GM19035 (cell line): ENCODE measurements at regions not wholly inside any gene's neighbourhood (a gene's known extent, or its start where the extent isn't known, plus 50 kb on each side); places are given as distances from the start of the nearest gene placed in this dataset.

Experiments used
- ATAC-seq: cut with Tn5 transposase; IDR thresholded peaks from one replicate; pipeline ENCODE4 v1.9.1; 2021; ENCODE audit not compliant: unreplicated experiment

DNA sequence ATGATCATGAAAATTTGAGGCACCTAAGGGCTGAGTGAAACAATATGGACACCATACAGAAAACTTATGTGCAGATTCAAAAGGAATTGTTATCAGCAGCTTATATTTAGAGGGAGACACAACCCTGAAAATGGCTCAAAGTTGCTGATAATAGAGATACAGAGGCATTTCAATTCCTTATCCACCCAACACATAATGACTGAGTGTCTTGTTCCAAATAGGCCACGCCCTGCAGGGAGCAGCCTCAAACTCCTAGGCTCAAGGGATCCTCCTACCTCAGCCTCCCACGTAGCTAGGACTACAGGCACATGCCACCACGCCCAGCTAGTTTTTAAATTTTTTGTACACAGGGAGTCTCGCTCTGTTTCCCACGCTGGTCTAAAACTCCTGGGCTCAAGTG lies 79.0 kb downstream of the LBH start:
- no peak for ATAC-seq

DNA sequence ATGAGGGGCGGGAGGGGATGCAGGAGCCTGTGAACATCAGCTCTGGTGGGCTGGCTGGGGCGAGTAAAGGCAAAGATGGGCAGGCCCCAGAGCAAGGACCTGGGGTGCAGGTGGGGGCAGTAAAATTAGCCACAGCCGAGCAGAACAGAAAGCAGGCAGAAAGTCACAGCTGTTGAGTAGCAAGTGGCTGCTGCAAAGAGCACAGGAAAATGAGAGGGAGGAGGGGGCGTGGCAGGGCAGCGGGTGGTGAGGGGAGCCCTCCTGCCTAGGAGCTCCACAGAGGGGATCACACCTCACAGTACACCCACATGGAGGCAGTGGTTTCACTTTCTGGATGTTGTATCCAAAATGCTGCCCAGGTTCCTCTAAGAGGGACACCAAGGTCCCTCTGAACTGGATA lies 79.6 kb downstream of the LBH start:
- no peak for ATAC-seq

DNA sequence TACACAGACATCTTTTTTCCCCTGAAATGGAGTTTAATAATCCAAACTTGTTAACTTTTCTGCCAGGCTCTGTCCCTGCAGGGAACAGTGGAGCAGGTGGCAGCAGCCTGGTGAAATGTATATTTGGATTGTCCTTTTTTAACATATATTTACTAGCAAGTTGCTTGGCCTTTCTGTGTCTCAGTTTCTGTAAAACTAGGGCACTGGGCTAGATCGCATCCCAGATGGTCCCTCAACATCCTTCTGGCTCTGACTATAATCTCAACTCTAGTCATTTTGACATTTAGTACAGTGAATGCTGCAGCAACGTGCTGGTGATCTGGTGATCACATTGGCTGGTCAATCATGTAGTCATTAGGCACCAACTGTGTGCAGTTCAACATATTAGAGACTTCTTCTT lies 80.4 kb downstream of the LBH start:
- ATAC-seq = no peak

DNA sequence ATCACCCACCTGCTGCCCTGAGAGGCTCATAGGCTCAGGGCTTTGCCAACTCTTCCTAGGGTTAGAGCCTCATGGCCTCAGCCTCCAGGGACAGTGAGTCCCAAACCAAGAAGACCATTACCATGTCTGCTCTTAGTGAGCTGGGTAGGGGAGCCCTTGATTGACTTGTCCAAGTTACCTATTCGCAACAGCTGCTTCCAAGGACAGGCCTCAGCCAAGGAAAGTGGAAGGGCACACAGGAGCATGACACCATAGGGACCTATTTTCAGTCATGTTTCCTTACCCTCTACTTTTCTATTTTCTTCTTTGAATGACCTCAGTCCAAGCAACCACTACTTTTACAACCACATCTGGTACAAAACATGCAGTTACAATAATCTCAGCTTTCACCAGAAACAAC lies 81.6 kb downstream of the LBH start:
- no peak for ATAC-seq

DNA sequence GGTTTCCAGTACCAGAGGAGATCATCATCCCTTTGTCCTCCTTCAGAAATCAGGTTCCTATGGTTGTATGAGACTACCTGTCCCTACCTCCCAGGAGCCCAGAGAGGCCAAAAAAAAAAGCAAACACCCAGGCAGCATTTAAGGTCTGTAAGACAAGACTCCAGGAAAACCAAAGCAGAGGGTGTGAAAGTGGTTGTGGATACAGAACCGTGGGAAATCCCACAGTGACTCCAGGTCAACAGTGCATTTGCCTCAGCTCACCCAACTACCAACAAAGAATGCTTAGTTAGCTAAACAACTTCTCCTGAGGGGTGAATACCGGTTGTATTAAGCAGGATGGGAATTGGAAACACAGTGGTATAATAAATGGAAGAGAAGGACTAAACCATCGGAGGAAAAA lies 83.6 kb downstream of the LBH start:
- no peak for ATAC-seq

DNA sequence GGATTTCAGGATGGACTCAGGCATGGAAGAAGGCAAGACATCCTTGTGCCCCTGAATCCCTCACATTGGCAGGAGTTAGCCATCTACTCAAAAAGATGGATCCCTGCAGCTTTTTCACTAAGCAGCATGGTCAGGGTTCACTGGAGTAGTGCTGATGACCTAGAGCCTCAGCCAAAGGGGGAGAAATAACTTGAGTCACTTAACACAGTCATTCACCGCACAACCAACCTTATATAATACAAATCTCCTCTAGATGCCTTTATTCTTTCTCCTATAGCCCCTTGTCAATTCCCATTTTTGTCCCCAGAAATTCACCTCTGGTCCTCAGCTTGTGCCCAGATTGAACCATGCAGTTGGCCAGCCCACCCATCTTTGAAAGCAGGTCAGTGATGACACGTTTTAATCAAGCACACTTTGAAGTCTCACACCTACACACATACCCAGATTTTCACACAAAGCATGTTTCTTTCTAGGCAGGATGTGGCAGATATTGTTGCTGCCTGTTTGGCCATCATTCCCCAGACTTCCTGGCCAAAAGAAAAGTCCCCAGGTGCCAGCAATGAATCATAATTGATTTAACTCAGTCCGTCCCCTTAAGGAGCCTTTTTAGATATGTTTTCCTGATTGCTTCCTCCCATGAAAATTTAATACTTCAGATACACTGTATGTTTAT lies 84.2 kb downstream of the LBH start:
- no peak for ATAC-seq

DNA sequence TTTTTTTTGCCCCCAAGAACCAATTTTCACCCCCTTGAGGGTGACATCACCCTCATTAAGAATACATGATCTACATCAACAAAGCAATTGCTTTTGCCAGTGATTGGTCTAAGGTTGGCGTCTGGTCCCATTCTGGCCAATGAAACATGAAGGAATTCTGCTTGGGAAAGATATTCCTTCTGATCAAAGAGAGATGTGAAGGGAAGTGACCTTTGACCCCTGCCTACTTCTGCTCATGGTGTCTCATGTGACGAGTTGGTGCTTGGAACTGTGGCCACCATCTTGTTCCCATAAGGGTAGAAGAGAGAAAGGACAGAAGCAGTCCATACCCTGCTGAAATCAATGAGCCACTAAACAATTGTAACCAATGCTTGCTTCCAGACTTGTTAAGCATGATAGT lies 85.1 kb downstream of the LBH start:
- ATAC-seq = no peak

DNA sequence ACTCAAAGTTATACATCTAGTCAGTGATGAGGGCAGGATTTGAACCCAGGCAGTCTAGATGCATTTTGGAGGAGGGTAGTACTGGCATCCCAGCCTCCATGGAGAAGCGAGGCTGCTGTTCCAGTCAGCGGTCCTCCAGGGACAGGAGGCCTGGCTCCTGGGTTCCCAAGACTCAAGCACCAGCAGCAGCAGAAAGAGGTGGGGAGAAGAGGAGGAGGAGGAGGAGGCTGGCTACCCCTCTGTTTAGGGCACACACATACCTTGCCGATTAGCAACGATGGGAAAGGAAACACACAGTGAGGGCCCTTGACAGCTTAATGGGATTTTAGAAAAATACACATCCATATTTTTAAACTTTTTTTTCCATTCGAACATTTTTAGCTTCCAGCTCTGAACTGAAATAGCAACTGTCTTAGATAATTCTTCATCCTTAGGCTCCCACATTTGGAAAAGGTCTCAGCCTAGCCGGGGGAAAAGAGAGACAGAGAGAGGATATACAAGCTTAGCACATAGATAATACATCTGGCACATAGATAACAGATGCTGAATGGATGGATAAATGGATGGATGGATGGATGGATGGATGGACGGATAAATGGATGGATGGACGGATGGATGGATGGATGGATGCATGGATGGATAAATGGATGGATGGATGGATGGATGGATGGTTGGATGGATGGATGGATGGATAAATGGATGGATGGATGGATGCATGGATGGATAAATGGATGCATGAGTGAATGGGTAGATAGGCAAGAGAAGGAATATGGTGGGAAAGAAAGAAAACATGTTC lies 87.9 kb downstream of the LBH start:
- no peak for ATAC-seq

DNA sequence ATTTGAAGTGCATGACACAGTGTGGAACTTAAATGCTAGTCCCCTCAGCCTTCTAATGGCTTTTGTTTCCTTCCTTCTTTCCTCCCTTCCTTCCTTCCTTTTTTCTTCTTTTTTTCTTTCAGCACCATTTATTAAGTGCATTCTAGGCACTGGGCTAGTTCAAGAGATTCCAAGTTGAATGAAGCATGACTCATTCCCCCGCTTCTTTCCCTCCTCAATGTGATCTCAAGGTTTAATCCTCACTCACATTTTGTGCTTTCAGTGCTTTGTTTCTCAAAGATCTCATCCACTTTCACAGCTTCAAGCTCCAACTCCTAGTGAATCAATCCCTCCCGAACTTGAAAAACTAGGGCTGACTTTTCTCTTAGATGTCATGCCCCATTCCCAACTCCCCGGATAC lies 90.1 kb downstream of the LBH start:
- ATAC-seq = no peak

DNA sequence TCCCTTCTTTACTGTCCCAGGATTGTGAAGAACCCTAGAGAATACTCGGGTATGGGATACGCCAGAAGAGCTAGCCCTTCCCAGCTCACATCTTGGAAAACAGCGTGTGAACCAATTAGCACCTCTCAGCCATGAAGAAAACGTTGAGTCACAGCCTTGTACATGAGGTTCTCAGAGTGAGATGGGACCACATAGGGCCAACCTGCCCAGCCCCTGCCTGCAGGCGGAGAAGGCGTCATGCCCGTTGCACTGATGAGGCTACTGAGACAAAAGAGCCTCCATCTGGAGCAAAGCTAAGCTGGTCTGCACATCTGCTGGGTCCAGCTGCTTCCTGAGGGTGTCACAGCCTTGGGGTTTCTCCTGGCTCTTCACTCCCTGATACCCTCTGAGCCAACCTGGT lies 92.2 kb downstream of the LBH start:
- ATAC-seq = no peak

DNA sequence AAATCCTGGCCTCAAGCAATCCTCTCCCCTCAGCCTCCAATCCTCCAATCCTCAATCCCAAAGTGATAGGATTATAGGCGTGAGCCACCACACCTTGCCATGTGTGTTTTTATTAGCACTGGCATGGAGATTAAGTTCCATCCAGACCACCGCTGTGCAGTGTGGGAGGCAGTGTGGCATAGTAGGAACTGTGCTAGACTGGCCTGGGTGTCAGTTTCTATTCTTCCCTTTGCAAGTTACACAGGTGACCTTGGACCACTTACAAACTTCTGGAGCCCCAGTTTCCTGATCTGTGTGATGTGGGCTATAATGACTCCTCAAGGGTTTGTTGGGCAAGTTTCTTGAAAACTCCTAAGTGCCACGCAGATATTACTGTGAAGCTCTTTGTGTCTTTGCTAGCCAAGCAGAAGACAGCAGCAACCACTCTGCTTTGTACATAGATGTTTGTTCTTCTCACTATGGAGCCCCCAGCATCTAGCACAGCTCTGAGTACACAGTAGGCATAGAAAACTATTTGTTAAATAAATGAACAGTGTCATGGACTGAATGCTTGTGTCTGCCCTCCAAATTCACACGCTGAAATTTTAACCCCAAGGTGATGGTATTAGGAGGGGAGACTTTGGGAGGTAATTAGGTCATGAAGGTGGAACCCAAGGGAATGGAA lies 93.0 kb downstream of the LBH start:
- no peak for ATAC-seq

DNA sequence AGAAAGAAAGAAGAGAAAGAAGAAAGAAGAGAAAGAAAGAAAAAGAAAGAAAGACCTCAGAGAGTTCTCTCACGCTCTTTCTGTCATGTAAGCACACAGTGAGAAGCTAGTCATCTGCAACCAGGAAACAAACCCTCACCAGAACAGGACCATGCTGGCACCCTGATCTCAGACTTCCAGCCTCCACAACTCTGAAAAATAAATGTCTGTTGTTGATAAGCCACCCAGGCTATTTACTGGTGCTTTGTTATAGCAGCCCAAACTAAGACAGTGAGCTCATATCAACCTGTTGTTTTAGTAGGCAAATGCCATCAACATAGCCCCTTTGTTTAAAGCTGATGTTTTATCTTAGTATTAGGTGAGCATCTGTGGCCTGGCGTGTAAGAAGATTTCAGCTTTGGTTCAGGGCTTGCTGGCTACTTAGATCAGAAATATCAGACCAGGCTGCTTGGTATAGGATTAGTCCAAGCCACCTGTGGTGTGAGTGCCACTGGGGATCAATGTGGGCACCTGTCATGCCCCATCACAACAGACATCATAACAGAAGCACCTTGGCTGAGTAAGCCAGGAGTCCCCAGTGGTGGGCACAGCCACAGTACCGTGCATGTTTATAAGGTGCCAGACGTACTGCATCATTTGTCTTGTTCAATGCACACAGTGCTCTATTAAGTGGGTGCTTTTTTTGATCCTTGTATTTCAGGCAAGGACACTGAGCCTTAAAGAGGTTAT lies 94.4 kb downstream of the LBH start:
- ATAC-seq = no peak

DNA sequence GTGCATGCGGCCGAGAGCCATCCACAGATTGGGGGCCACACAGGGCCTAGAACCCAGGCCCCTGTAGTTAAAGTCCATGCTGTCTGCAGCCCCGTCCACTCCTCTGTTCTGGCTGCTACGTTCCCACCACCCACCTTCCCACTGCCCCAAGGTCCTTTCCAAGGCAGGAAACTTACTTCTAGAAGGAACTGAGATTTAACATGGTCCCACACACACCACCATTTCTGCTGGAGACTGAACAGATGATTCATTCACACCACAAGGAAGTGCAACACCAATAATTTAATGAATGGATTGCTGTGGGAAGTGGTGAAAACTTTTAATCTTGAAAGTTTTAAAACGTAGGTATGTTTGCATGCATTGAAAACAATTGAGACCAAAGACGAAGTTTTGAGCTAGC lies 95.2 kb downstream of the LBH start:
- no peak for ATAC-seq

DNA sequence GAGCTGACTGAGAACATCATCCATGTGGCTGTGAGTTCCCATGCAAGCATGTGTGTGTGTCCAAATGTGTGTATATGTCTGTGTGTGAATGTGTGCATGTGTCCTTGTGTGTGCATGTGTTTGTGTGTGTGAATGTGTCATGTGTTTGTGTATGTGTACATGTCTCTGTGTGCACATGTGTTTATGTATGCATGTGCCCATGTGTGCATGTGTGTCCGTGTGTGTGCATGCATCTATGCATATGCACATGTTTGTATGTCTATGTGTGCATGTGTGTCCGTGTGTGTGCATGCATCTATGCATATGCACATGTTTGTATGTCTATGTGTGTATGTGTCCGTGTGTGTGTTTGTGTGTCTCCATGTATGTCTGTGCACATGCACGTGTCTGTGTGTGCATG lies 99.7 kb downstream of the LBH start:
- ATAC-seq = no peak

DNA sequence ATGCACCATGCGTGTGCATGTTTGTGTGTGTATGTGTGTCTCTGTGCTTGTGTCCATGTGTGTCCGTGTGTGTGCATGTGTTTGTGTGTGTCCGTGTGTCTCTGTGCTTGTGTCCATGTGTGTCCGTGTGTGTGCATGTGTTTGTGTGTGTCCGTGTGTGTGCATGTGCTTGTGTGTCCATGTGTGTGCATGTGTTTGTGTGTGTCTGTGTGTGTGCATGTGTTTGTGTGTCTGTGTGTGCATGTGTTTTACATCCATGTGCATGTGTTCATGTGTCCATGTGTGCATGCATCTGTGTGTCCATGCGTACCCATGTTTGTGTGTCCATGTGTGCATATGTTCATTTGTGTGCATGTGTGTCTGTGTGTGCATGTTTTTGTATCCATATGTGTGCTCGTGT lies 100.5 kb downstream of the LBH start:
- ATAC-seq = no peak

DNA sequence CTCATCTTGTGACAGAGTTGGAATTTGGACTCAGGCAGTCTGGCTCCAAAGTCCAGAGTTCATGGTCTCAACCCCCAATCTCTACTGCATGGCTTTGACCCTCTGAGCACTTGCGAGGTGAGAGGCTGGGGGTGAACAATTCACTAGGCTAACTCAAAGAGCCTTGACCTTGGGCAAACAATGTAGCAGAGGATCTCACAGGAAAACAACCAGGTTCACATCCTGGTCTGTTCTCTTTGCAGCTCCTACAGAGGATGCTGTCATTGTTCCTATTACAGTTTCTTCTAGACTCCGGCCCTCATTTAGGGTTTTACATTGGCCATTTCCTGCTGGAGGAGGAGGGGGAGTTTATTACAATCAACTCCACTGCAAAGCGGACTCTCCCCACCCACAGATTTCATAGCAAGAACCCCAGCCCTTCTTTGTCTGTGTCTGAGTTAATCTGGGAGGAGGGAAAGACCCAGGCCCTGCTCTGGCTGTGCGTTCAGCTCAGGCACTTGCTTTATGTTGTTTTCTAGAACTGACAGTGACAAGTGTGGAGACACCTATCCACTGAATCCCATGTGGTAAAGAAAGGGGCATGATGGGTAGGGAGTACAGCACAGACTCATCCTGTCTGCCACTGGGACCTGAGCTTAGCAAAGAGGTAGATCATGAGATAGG lies 101.6 kb downstream of the LBH start:
- ATAC-seq = no peak

DNA sequence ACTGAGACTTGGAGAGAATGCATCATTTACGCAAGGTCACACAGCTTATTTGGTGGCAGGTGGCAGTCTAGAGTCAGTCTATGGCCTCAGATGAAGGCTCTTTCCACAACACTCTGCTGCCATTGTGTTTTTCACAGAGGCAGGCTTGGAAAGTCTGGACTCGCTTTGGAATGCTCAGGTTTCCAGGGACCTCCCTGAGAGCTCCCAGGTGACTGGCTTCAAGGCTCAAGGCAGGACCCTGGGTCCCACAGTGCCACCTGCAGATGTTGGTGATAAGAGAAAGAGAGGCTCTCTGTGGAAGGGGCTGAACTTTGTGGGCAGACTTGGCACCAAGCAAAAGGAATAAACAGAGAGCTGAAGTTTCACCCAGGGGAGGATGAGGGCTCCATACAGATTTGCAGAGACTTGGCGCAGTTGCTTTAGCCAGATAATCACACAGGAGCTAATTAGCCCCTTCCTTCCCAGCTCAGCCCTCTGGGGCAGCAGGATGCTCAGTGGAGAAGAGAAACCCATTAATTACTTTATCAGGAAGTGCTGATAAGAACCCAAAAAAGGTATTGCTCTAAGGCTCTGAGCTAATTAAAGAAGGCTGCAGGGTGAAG lies 103.5 kb downstream of the LBH start:
- ATAC-seq = no peak

DNA sequence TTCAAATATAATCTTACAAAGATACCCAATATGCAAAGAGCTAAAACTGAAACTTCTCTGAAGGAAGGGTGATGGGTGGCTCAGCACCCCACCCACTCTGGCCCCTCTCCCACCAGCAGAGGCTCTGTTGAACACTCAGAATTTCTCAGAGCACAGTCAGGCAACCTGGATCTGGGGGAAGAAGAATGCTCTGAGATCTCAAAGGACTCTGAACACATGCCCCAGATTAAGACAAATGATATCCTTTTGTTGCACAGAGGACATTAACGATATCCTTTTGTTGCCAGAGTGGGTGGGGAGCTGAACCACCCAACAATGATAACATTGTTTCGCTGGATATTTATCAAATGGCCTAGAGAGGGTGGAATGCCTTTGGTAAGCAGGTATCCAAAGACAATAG lies 104.8 kb downstream of the LBH start:
- ATAC-seq = no peak

DNA sequence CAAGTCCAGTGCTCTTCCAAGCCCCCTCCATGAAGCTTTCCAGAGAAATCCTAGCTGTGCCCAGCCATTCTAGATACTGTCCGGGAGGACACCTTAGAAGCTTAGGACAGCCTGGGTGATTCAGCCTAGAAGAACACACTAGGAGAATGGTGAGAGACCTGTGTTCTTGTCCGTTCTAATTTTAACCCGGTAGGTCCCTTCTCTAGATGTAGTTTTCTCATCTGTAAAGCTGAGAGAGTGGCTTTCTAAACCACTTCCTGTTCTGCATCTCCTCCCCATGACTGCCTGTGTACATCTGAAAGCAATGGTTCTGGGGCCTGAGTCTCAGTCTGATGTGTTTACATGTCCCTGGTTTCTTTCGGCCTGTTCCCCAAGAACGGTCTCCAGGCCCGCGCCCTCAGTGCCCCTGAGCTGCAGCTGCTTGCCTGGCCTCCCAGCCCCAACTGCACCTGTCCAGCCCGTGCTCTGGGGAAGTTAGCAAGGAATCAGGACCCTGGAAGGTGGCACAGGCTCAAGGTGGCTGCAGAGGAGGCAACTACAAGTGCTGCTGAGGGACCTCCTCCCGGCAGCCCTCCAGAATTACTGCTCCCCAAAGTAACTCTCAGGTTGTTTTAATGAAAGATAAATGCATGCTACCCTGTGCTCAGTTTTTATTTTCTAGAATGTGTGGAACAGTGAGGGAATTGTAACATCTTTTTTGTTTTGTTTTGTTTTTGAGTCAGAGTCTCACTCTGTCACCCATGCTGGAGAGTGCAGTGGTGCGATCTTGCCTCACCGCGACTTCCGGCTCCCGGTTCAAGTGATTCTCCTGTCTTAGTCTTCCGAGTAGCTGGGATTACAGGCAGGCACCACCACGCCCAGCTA lies 105.9 kb downstream of the LBH start:
- ATAC-seq = peak; percentile 86

DNA sequence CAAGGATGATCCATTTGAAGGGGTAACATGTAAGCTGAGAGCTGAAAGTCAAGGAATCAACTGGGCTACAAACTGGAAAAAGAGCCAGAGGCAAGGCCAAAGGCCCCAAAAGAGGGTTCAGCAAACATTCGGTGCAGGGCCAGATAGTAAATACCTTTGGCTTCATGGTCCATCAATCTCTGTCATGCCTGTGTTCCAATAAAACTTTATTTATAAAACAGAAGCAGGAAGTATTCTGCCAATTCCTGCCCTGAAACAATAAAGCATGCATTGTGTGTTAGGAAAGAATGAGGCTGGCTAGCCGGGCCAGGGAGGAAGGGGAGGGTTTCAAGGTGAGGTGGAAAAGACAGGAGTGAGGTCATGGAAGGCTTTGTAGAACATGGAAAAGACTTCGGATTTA lies 107.1 kb downstream of the LBH start:
- no peak for ATAC-seq
